NCI-H2081 (cell line): ENCODE measurements at regions not wholly inside any gene's neighbourhood (a gene's known extent, or its start where the extent isn't known, plus 50 kb on each side); places are given as distances from the start of the nearest gene placed in this dataset.

Experiments
- DNase-seq, 2 experiments: peaks; one replicate each; lab custom pipeline; 2025; lab: John Stamatoyannopoulos, UW

GRCh38 chr10:47104786-47105385 lies 193.7 kb downstream of the PTPN20 start:
- DNase-seq: no peak

- no peak for DNase-seq
Observed at GRCh38 chr10:47107007-47107747, 192.8 kb upstream of the GDF10 start.

GRCh38 chr10:47109906-47110305 lies 190.1 kb upstream of the GDF10 start:
- DNase-seq: no peak

GRCh38 chr10:47111329-47111862 lies 188.6 kb upstream of the GDF10 start:
- DNase-seq: no peak

GRCh38 chr10:47112612-47113011 lies 187.4 kb upstream of the GDF10 start:
- DNase-seq: no peak

- DNase-seq: no peak
Observed at GRCh38 chr10:47113907-47114500, 186.0 kb upstream of the GDF10 start.

GRCh38 chr10:47114680-47115186 lies 185.3 kb upstream of the GDF10 start:
- no peak for DNase-seq

- DNase-seq: no peak
Observed at GRCh38 chr10:47115322-47115721, 184.7 kb upstream of the GDF10 start.

- no peak for DNase-seq
Observed at GRCh38 chr10:47116445-47116844, 183.6 kb upstream of the GDF10 start.

- no peak for DNase-seq
Observed at GRCh38 chr10:47118326-47118725, 181.7 kb upstream of the GDF10 start.

GRCh38 chr10:47121336-47121735 lies 178.7 kb upstream of the GDF10 start:
- DNase-seq: no peak

GRCh38 chr10:47123716-47124288 lies 176.2 kb upstream of the GDF10 start:
- no peak for DNase-seq

- no peak for DNase-seq
Observed at GRCh38 chr10:47127188-47127785, 172.7 kb upstream of the GDF10 start.

GRCh38 chr10:47130491-47130890 lies 169.5 kb upstream of the GDF10 start:
- DNase-seq: no peak

- DNase-seq: no peak
Observed at GRCh38 chr10:47133871-47134570, 166.0 kb upstream of the GDF10 start.

- no peak for DNase-seq
Observed at GRCh38 chr10:47136866-47137265, 163.1 kb upstream of the GDF10 start.

- no peak for DNase-seq
Observed at GRCh38 chr10:47137311-47137851, 162.6 kb upstream of the GDF10 start.

GRCh38 chr10:47139121-47139520 lies 160.9 kb upstream of the GDF10 start:
- no peak for DNase-seq

GRCh38 chr10:47140761-47141348 lies 159.1 kb upstream of the GDF10 start:
- no peak for DNase-seq

GRCh38 chr10:47141349-47141748 lies 158.6 kb upstream of the GDF10 start:
- no peak for DNase-seq

GRCh38 chr10:47143072-47143471 lies 156.9 kb upstream of the GDF10 start:
- no peak for DNase-seq
